Lower leg skin (tissue), 4 donors: ENCODE measurements at regions not wholly inside any gene's neighbourhood (a gene's known extent, or its start where the extent isn't known, plus 50 kb on each side); places are given as distances from the start of the nearest gene placed in this dataset.
"Not testable (repeated sequence)": the region's sequence is repeated elsewhere in the genome, so short reads cannot be mapped to it uniquely, and the experiment has no call there.

Experiments used
- DNase-seq, 2 donors: peaks; one replicate each; pipeline ENCODE4 v3.0.0-alpha.2; 2019; ENCODE audit warnings: low spot score in 2 of 2
- H3K4me3 ChIP-seq: fragments of 200-600 bp; sonication (generic); 2 replicates; pipeline ENCODE4 v1.5.1; 2017; ENCODE audit warnings: mild to moderate bottlenecking, low read depth; ENCODE audit not compliant: poor library complexity, severe bottlenecking
- POLR2A ChIP-seq, 2 donors: fragments of 450-650 bp; IDR thresholded peaks; one replicate each; pipeline ENCODE4 v1.6.1; 2016 to 2017; ENCODE audit warnings: antibody characterized with exemption in 2 of 2, mild to moderate bottlenecking in 1 of 2, moderate library complexity in 1 of 2
- WGBS, 2 donors: methylation state at CpG; one replicate each; pipeline ENCODE4 v1.1.5; 2018; 5-methylcytosine and 5-hydroxymethylcytosine counted together
- intact Hi-C: fragments of 100-400 bp; cut with DNase I; formaldehyde crosslinking; loops from one replicate; pipeline ENCODE4 v1.15.0; 2023; ENCODE audit warnings: low total_unique reads
- TF ChIP-seq, protein P1 (sequence below), 3 donors: fragments of 450-650 bp; IDR thresholded peaks; one replicate each; pipeline ENCODE4 v1.5.1; 2016; ENCODE audit warnings: antibody characterized with exemption in 3 of 3, mild to moderate bottlenecking in 3 of 3, moderate library complexity in 2 of 3

DNA sequence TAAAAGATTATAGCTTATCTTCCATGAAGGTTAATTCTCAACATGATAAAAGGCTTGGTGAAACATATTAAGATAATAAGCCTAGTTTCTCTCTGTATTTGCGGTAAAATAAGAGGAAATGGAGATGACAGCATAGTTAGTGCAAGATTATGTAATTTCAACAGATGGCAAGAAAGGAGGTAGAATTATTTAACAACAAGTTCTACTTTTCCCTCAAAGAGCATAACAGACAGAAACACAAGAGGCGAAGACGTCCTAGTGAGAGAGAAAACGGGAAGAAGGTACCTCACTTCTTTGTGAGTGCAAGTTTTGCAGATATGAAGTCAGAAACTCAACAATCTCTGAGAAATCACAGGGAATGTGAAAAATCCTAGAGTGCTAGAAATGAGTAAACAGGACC, 144.8 kb upstream of the ADCY2 start:
- TF ChIP-seq, protein P1, sequence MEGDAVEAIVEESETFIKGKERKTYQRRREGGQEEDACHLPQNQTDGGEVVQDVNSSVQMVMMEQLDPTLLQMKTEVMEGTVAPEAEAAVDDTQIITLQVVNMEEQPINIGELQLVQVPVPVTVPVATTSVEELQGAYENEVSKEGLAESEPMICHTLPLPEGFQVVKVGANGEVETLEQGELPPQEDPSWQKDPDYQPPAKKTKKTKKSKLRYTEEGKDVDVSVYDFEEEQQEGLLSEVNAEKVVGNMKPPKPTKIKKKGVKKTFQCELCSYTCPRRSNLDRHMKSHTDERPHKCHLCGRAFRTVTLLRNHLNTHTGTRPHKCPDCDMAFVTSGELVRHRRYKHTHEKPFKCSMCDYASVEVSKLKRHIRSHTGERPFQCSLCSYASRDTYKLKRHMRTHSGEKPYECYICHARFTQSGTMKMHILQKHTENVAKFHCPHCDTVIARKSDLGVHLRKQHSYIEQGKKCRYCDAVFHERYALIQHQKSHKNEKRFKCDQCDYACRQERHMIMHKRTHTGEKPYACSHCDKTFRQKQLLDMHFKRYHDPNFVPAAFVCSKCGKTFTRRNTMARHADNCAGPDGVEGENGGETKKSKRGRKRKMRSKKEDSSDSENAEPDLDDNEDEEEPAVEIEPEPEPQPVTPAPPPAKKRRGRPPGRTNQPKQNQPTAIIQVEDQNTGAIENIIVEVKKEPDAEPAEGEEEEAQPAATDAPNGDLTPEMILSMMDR (IDR thresholded peaks at IDR 0.05), result no peak
- no peak for TF ChIP-seq POLR2A (IDR thresholded peaks at IDR 0.05)
- WGBS, 2 donors, result 65 to 71% methylated on average over 4 of the region's 4 CpGs
- DNase-seq, result no peak
- intact Hi-C loops, result no loop called here
- no peak overlapping the region for H3K4me3 ChIP-seq

DNA sequence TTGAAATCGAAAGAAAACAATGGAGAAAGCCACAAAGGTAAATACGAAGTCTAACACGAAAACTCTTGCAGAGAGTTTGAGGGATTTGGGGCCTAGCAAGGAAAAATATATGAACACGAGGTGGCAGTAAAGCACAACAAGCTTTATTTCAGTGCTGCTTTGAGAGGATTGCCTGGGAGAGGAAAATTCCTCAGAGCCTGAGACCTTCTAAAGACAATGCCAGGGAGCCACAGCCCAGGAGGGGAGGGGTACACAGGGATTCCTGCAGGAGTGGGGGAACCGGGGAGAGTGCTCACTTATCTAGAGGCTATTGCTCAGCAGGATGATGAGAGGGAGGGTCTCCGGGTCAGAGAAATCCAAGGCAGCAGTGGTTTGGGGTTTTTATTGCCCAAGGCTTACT, 134.9 kb upstream of the ADCY2 start:
- 29 to 34% methylated on average over 6 of the region's 6 CpGs for WGBS, 2 donors
- intact Hi-C loops, result no loop called here
- H3K4me3 ChIP-seq, result no peak overlapping the region
- no peak for TF ChIP-seq POLR2A (IDR thresholded peaks at IDR 0.05)
- TF ChIP-seq, protein P1 (IDR thresholded peaks at IDR 0.05), result no peak
- no peak for DNase-seq

DNA sequence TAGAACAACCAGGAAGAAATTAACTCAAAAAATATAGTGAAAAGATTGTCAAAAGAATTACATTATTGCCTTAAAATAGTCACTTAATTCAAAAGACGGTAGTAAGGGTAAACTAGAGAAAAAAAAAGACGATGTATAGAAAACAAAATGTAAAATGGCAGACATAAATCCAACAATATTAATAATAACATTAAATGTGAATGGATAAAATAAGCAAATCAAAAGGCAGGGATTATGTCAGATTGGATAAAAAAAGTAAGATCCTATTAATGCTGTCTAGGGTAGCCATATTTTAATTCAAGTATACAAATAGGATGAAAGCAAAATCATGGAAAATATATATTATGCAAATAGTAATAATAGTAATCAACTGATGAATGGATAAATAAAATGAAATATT, 134.0 kb upstream of the ADCY2 start:
- TF ChIP-seq, protein P1 (IDR thresholded peaks at IDR 0.05), result no peak
- no peak for TF ChIP-seq POLR2A (IDR thresholded peaks at IDR 0.05)
- H3K4me3 ChIP-seq, result no peak overlapping the region
- no peak for DNase-seq
- 96% methylated on average over 2 of the region's 2 CpGs for WGBS, 2 donors
- intact Hi-C loops, result no loop called here

DNA sequence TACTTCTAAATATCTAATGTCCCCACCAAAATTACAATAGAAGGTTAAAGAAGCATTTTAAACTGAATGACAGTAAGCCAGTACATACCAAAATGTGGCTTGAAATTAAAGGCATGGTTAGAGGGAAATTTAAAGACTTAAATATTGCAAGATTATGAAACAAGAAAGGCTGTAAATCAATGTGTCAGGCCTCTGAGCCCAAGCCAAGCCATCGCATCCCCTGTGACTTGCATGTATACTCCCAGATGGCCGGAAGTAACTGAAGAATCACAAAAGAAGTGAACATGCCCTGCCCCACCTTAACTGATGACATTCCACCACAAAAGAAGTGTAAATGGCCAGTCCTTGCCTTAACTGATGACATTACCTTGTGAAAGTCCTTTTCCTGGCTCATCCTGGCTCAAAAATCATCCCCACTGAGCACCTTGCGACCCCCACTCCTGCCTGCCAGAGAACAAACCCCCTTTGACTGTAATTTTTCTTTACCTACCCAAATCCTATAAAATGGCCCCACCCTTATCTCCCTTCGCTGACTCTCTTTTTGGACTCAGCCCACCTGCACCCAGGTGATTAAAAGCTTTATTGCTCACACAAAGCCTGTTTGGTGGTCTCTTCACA, 132.4 kb upstream of the ADCY2 start:
- WGBS, 2 donors, result 63 to 77% methylated on average over 4 of the region's 4 CpGs
- intact Hi-C loops, DNase-seq, H3K4me3 ChIP-seq: not testable (repeated sequence)

DNA sequence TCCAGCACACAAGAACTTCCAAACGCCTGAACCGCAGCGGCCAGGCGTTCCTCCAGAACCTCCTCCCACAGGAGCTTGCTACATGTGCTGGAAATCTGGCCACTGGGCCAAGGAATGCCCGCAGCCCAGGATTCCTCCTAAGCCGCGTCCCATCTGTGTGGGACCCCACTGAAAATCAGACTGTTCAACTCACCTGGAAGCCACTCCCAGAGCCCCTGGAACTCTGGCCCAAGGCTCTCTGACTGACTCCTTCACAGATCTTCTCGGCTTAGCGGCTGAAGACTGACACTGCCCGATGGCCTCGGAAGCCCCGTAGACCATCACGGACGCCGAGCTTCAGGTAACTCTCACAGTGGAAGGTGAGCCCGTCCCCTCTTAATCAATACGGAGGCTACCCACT, 130.2 kb upstream of the ADCY2 start:
- WGBS, 2 donors, result 93 to 96% methylated on average over 14 of the region's 17 CpGs
- H3K4me3 ChIP-seq, DNase-seq, intact Hi-C loops: not testable (repeated sequence)

DNA sequence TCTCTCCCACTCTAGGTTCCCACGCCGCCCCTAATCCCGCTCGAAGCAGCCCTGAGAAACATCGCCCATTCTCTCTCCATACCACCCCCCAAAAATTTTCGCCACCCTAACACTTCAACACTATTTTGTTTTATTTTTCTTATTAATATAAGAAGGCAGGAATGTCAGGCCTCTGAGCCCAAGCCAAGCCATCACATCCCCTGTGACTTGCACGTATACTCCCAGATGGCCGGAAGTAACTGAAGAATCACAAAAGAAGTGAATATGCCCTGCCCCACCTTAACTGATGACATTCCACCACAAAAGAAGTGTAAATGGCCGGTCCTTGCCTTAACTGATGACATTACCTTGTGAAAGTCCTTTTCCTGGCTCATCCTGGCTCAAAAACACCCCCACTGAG, 127.2 kb upstream of the ADCY2 start:
- intact Hi-C loops, H3K4me3 ChIP-seq, DNase-seq: not testable (repeated sequence)
- 85 to 86% methylated on average over 9 of the region's 9 CpGs for WGBS, 2 donors

DNA sequence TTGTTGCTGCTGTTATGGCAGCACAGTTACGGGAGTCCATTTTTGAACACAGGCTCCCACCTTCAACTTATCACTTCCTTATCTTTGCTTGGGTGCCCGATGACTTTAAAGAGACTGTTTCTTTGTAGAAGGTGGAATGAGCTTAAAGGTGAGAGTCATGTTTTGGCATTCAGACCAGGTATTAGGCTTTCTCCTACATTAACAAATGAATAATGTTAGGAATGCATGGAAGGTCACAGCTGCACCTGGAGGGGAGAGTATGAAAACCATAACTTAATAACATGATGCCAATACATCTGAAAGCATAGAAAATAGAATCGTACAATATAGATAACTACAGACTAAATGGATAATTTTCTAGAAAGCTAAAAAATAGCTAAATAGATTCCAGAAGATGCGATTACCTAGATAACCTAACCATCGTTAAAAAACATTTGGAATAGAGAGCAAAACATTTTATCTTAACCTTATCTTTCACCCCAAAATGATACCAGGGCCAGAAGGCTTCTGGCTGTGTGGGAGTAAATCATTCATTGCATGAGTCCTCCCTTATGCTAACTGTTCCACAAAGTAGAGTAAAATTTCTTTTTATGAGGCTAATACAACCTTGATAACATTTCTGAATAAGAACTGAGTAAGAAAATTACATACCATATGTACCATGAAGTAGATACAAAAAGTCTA, 126.2 kb upstream of the ADCY2 start:
- WGBS, 2 donors, result 68% methylated on average over 5 of the region's 5 CpGs
- TF ChIP-seq, protein P1 (IDR thresholded peaks at IDR 0.05), result no peak
- intact Hi-C loops, result no loop called here
- H3K4me3 ChIP-seq, result no peak overlapping the region
- DNase-seq, result no peak
